ENCODE measurements at regions not wholly inside any gene's neighbourhood (a gene's known extent, or its start where the extent isn't known, plus 50 kb on each side); places are given as distances from the start of the nearest gene placed in this dataset.

- no peak overlapping the region for H3K9ac ChIP-seq (ENCODE audit: control insufficient read depth, extremely low read depth, insufficient read depth, low read length)
- H3K4me2 ChIP-seq (ENCODE audit: control insufficient read depth, extremely low read depth, insufficient read depth, low read depth, low read length) = no peak overlapping the region
- no peak overlapping the region for H3K4me3 ChIP-seq (ENCODE audit: control insufficient read depth in 2 of 3, extremely low read depth in 1 of 3, insufficient read depth in 2 of 3, low read depth in 1 of 3, low read length in 3 of 3)
- no peaks in the 10 kb centered on the region for H3K4me1 ChIP-seq (ENCODE audit: control insufficient read depth, extremely low read depth, insufficient read depth, low read length)
- no peaks in the 10 kb centered on the region for H3K27me3 ChIP-seq (ENCODE audit: control insufficient read depth, extremely low read depth, insufficient read depth, low read length)
- no peaks in the 10 kb centered on the region for H3K36me3 ChIP-seq (ENCODE audit: control insufficient read depth in 2 of 2, extremely low read depth in 1 of 2, insufficient read depth in 2 of 2, low read length in 2 of 2)
- no peak overlapping the region for H3K27ac ChIP-seq (ENCODE audit: control insufficient read depth, insufficient read depth, low read length)
- H2AFZ ChIP-seq (ENCODE audit: control insufficient read depth, low read length) = no peak overlapping the region
- no peaks in the 10 kb centered on the region for H3K9me1 ChIP-seq (ENCODE audit: control insufficient read depth, extremely low read depth, insufficient read depth, low read length)
- H3K9me3 ChIP-seq (ENCODE audit: control insufficient read depth, low read depth, low read length) = peaks cover 3% of the 10 kb centered on the region
- no peaks in the 10 kb centered on the region for H3K79me2 ChIP-seq (ENCODE audit: control insufficient read depth, insufficient read depth, low read length)
- no peak for DNase-seq (ENCODE audit: low read depth, low spot score)
- no peaks in the 10 kb centered on the region for H4K20me1 ChIP-seq (ENCODE audit: control insufficient read depth, extremely low read depth, insufficient read depth, low read length)
- no peak for FAIRE-seq
- no peak for TF ChIP-seq EZH2 (IDR thresholded peaks at IDR 0.05; ENCODE audit: low read length)
- TF ChIP-seq, protein P1, sequence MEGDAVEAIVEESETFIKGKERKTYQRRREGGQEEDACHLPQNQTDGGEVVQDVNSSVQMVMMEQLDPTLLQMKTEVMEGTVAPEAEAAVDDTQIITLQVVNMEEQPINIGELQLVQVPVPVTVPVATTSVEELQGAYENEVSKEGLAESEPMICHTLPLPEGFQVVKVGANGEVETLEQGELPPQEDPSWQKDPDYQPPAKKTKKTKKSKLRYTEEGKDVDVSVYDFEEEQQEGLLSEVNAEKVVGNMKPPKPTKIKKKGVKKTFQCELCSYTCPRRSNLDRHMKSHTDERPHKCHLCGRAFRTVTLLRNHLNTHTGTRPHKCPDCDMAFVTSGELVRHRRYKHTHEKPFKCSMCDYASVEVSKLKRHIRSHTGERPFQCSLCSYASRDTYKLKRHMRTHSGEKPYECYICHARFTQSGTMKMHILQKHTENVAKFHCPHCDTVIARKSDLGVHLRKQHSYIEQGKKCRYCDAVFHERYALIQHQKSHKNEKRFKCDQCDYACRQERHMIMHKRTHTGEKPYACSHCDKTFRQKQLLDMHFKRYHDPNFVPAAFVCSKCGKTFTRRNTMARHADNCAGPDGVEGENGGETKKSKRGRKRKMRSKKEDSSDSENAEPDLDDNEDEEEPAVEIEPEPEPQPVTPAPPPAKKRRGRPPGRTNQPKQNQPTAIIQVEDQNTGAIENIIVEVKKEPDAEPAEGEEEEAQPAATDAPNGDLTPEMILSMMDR (optimal IDR thresholded peaks at IDR 0.05 in 1 of 3, IDR thresholded peaks at IDR 0.05 in 1 of 3, conservative IDR thresholded peaks at IDR 0.05 in 1 of 3; ENCODE audit: extremely low read depth in 1 of 3, insufficient read depth in 2 of 3, low read length in 3 of 3) = no peak
- dilution Hi-C loops (cut with MboI; ENCODE audit: extremely low pct_ligation_motif_present, low sequenced_read_pairs) = no loop called here
These were observed 600.0 kb downstream of the QKI start for GRCh38 chr6:164014346-164015087.

DNA sequence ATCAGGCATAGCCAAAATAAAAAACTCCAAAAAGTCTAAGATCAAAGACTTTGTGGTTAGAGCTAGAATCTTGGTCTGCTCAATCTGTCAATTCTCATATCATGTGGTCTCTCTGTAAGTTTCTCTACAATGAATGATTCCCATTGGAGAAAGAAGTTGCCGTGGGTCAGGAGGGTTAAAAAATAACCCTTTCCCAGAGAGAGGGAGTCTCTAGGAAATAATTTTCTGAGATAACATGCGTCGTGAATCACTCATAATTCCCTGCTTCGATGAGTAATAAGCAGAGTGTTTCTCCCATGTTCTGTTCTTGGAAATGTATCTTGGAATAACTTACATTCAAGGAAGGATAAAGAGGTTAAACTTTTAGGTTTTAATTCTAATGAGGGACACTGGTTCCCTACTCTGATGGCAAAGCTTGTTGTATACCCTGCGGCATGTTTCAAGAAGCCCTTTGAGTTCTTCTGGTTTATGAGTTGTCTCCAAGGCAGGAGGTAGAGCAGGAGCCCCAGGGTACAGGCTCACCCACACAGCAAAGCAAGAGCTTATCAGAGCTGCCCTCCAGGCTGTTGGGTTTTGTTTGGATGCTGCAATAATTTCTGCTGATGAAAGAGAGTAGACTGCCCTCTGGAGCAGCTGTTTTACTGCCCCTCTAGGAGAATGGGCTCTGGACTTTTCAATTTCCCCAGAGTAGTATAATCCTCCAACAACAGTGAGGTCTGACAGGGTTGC is 599.1 kb downstream of the QKI start:
- no peak overlapping the region for H3K27ac ChIP-seq (ENCODE audit: control insufficient read depth, insufficient read depth, low read length)
- no peaks in the 10 kb centered on the region for H3K9me1 ChIP-seq (ENCODE audit: control insufficient read depth, extremely low read depth, insufficient read depth, low read length)
- H3K4me2 ChIP-seq (ENCODE audit: control insufficient read depth, extremely low read depth, insufficient read depth, low read depth, low read length) = no peak overlapping the region
- no peaks in the 10 kb centered on the region for H4K20me1 ChIP-seq (ENCODE audit: control insufficient read depth, extremely low read depth, insufficient read depth, low read length)
- H3K9ac ChIP-seq (ENCODE audit: control insufficient read depth, extremely low read depth, insufficient read depth, low read length) = no peak overlapping the region
- no peak overlapping the region for H2AFZ ChIP-seq (ENCODE audit: control insufficient read depth, low read length)
- dilution Hi-C loops (cut with MboI; ENCODE audit: extremely low pct_ligation_motif_present, low sequenced_read_pairs) = no loop called here
- no peak for TF ChIP-seq EZH2 (IDR thresholded peaks at IDR 0.05; ENCODE audit: low read length)
- TF ChIP-seq, protein P1 (optimal IDR thresholded peaks at IDR 0.05 in 1 of 3, IDR thresholded peaks at IDR 0.05 in 1 of 3, conservative IDR thresholded peaks at IDR 0.05 in 1 of 3; ENCODE audit: extremely low read depth in 1 of 3, insufficient read depth in 2 of 3, low read length in 3 of 3) = no peak
- no peaks in the 10 kb centered on the region for H3K27me3 ChIP-seq (ENCODE audit: control insufficient read depth, extremely low read depth, insufficient read depth, low read length)
- H3K36me3 ChIP-seq (ENCODE audit: control insufficient read depth in 2 of 2, extremely low read depth in 1 of 2, insufficient read depth in 2 of 2, low read length in 2 of 2) = no peaks in the 10 kb centered on the region
- H3K9me3 ChIP-seq (ENCODE audit: control insufficient read depth, low read depth, low read length) = peaks cover 3% of the 10 kb centered on the region
- FAIRE-seq (no peak), DNase-seq (ENCODE audit: low read depth, low spot score) (no peak)
- H3K79me2 ChIP-seq (ENCODE audit: control insufficient read depth, insufficient read depth, low read length) = no peaks in the 10 kb centered on the region
- no peak overlapping the region for H3K4me3 ChIP-seq (ENCODE audit: control insufficient read depth in 2 of 3, extremely low read depth in 1 of 3, insufficient read depth in 2 of 3, low read depth in 1 of 3, low read length in 3 of 3)
- no peaks in the 10 kb centered on the region for H3K4me1 ChIP-seq (ENCODE audit: control insufficient read depth, extremely low read depth, insufficient read depth, low read length)

Measured in keratinocyte (primary cell).